IMR-90 (cell line): ENCODE measurements at regions not wholly inside any gene's neighbourhood (a gene's known extent, or its start where the extent isn't known, plus 50 kb on each side); places are given as distances from the start of the nearest gene placed in this dataset.

Experiments
- ATAC-seq: fragments of 200-7000 bp; cut with Tn5 transposase; 2 replicates; pipeline ENCODE4 v1.9.1; 2020; ENCODE audit warnings: low read depth, mild to moderate bottlenecking, moderate library complexity
- BruUV-seq: library from RNA; stranded (reverse); fragments of 400-500 nt; replicated peaks from 2 replicates; lab custom pipeline; 2021; lab: Mats Ljungman, UMichigan
- CTCF ChIA-PET: fragments of 300-600 bp; formaldehyde crosslinking; extraction: SDS; loops from one replicate; lab custom pipeline; 2021; ENCODE audit warnings: antibody characterized with exemption; lab: Yijun Ruan, JAX
- POLR2A ChIA-PET: fragments of 300-600 bp; sonication (Branson Sonifier 250); formaldehyde crosslinking; loops from one replicate; lab custom pipeline; 2022; ENCODE audit warnings: antibody characterized with exemption; ENCODE audit not compliant: unreplicated experiment; lab: Charles Lee
- DNase-seq: peaks from one replicate; pipeline ENCODE4 v3.0.0; 2013
- H2AFZ ChIP-seq: replicated peaks from 2 replicates; pipeline ENCODE3; 2013; ENCODE audit warnings: low read length, mild to moderate bottlenecking; ENCODE audit not compliant: poor library complexity
- H2AK5ac ChIP-seq: 2 replicates; pipeline ENCODE4 v1.6.1; 2013; ENCODE audit warnings: low read depth, low read length, inconsistent platforms
- H2AK9ac ChIP-seq: replicated peaks from 2 replicates; pipeline ENCODE3; 2013; ENCODE audit warnings: mild to moderate bottlenecking, low read depth, low read length, moderate library complexity; ENCODE audit not compliant: poor library complexity
- H2BK120ac ChIP-seq: 2 replicates; pipeline ENCODE4 v1.6.1; 2013; ENCODE audit warnings: low read depth, low read length, inconsistent platforms
- H2BK15ac ChIP-seq: 3 replicates; pipeline ENCODE4 v1.6.1; 2013; ENCODE audit warnings: low read depth, low read length, inconsistent platforms
- H2BK20ac ChIP-seq: 2 replicates; pipeline ENCODE4 v1.6.1; 2013; ENCODE audit warnings: low read depth, mild to moderate bottlenecking, inconsistent platforms, low read length, moderate library complexity
- H2BK5ac ChIP-seq: 2 replicates; pipeline ENCODE4 v1.6.1; 2013; ENCODE audit warnings: mild to moderate bottlenecking, low read depth, low read length, inconsistent platforms; ENCODE audit not compliant: poor library complexity, severe bottlenecking
- H3K14ac ChIP-seq: replicated peaks from 2 replicates; pipeline ENCODE4 v1.6.1; 2013; ENCODE audit warnings: low read depth, low read length, inconsistent platforms
- H3K18ac ChIP-seq: 2 replicates; pipeline ENCODE4 v1.6.1; 2013; ENCODE audit warnings: low read depth, low read length, control low read depth
- H3K23ac ChIP-seq: 2 replicates; pipeline ENCODE4 v1.6.1; 2013; ENCODE audit warnings: low read depth, low read length, inconsistent platforms
- H3K27ac ChIP-seq: 2 replicates; pipeline ENCODE4 v1.5.1; 2013; ENCODE audit warnings: mild to moderate bottlenecking, control low read depth, low read length; ENCODE audit not compliant: insufficient read depth
- H3K27me3 ChIP-seq: 2 replicates; pipeline ENCODE4 v1.6.1; 2013; ENCODE audit warnings: low read length; ENCODE audit not compliant: control insufficient read depth, insufficient read depth
- H3K36me3 ChIP-seq: 2 replicates; pipeline ENCODE4 v1.6.1; 2013; ENCODE audit warnings: low read length, mixed read lengths; ENCODE audit not compliant: control insufficient read depth, insufficient read depth
- H3K4ac ChIP-seq: 2 replicates; pipeline ENCODE4 v1.6.1; 2013; ENCODE audit warnings: low read depth, low read length, inconsistent platforms
- H3K4me1 ChIP-seq: 2 replicates; pipeline ENCODE4 v1.6.1; 2013; ENCODE audit warnings: low read length, mixed read lengths; ENCODE audit not compliant: control insufficient read depth, insufficient read depth
- H3K4me2 ChIP-seq: 2 replicates; pipeline ENCODE4 v1.6.1; 2013; ENCODE audit warnings: low read depth, mild to moderate bottlenecking, control low read depth, low read length, moderate library complexity
- H3K4me3 ChIP-seq: 2 replicates; pipeline ENCODE4 v1.5.1; 2013; ENCODE audit warnings: low read depth, mild to moderate bottlenecking, control low read depth, low read length, moderate library complexity; ENCODE audit not compliant: insufficient read depth
- H3K56ac ChIP-seq: 2 replicates; pipeline ENCODE4 v1.6.1; 2013; ENCODE audit warnings: low read length, inconsistent platforms; ENCODE audit not compliant: insufficient read depth; ENCODE audit errors: extremely low read depth
- H3K79me1 ChIP-seq, 2 experiments: 2 replicates each; pipeline ENCODE4 v1.6.1; 2013; ENCODE audit warnings: low read length in 2 of 2, inconsistent platforms in 1 of 2, low read depth in 1 of 2
- H3K9ac ChIP-seq: 2 replicates; pipeline ENCODE4 v1.6.1; 2013; ENCODE audit warnings: low read depth, low read length, control low read depth
- H3K9me1 ChIP-seq: 2 replicates; pipeline ENCODE4 v1.6.1; 2013; ENCODE audit warnings: low read length, inconsistent platforms; ENCODE audit not compliant: insufficient read depth
- H3K9me3 ChIP-seq: 2 replicates; pipeline ENCODE4 v1.6.1; 2013; ENCODE audit warnings: low read length; ENCODE audit not compliant: control insufficient read depth, insufficient read depth
- H4K20me1 ChIP-seq: 2 replicates; pipeline ENCODE4 v1.6.1; 2013; ENCODE audit warnings: low read length, inconsistent platforms; ENCODE audit not compliant: insufficient read depth
- H4K5ac ChIP-seq: 2 replicates; pipeline ENCODE4 v1.6.1; 2013; ENCODE audit warnings: mild to moderate bottlenecking, low read depth, low read length, control low read depth
- H4K8ac ChIP-seq, 2 experiments: 2 replicates each; pipeline ENCODE4 v1.6.1; 2013; ENCODE audit warnings: low read depth in 2 of 2, low read length in 2 of 2, control low read depth in 1 of 2, inconsistent platforms in 1 of 2
- H4K91ac ChIP-seq: 2 replicates; pipeline ENCODE4 v1.6.1; 2013; ENCODE audit warnings: low read depth, low read length, inconsistent platforms; ENCODE audit not compliant: insufficient read depth
- CEBPB ChIP-seq: IDR thresholded peaks from 2 replicates; pipeline ENCODE4 v1.6.1; 2012; ENCODE audit warnings: low read depth, low read length, improper control_type of control experiment
- CHD1 ChIP-seq: IDR thresholded peaks from 2 replicates; pipeline ENCODE4 v1.6.1; 2012; ENCODE audit warnings: low read depth, low read length, improper control_type of control experiment
- RAD21 ChIP-seq: IDR thresholded peaks from 2 replicates; pipeline ENCODE4 v1.6.1; 2012; ENCODE audit warnings: low read length, improper control_type of control experiment
- RCOR1 ChIP-seq: IDR thresholded peaks from 2 replicates; pipeline ENCODE4 v1.6.1; 2012; ENCODE audit warnings: mild to moderate bottlenecking, low read length, improper control_type of control experiment; ENCODE audit not compliant: insufficient replicate concordance
- SMC3 ChIP-seq: fragments of 150-350 bp; IDR thresholded peaks from 2 replicates; pipeline ENCODE4 v1.6.1; 2016; ENCODE audit warnings: low read depth, mild to moderate bottlenecking, antibody characterized with exemption, low read length, moderate library complexity
- WGBS, 2 experiments: methylation state at CpG; one replicate each; pipeline versions ENCODE4 v1.1.5 to v1.1.7; 2013; ENCODE audit warnings: missing lambda C conversion rate in 2 of 2; ENCODE audit not compliant: insufficient read length in 1 of 2; ENCODE audit errors: extremely low coverage in 2 of 2; 5-methylcytosine and 5-hydroxymethylcytosine counted together
- dilution Hi-C: fragments of 300-500 bp; cut with HindIII; formaldehyde crosslinking; loops from one replicate; pipeline ENCODE4 v1.14.3; 2018; ENCODE audit warnings: low sequenced_read_pairs; ENCODE audit not compliant: unreplicated experiment
- in situ Hi-C: fragments of 300-500 bp; cut with MboI; formaldehyde crosslinking; loops from 3 replicates; pipeline ENCODE4 v1.14.3; 2019; ENCODE audit warnings: low sequenced_read_pairs, inconsistent platforms, mixed read lengths
- intact Hi-C: fragments of 100-400 bp; cut with micrococcal nuclease; formaldehyde crosslinking; loops from 2 replicates; pipeline ENCODE4 v1.10.0; 2022

GRCh38 chr2:221085341-221085900, 486.7 kb downstream of the EPHA4 start:
- no peak overlapping the region for H4K5ac ChIP-seq
- TF ChIP-seq SMC3 (no peak), CEBPB (peak; percentile 74), CHD1 (no peak), RAD21 (no peak), RCOR1 (no peak)
- DNase-seq (peak; percentile 43), ATAC-seq (no peak; the same call in 1 of the 2 replicates)
- H3K4me1 ChIP-seq, result peaks cover 2% of the 10 kb centered on the region; the same call in 1 of the 2 replicates
- no peaks in the 10 kb centered on the region for H3K79me1 ChIP-seq
- no CpG with 5 or more reads among the region's 1 CpG for WGBS, 2 experiments
- no peak overlapping the region for H2BK15ac ChIP-seq
- no peak overlapping the region for H2BK5ac ChIP-seq
- no peak overlapping the region for H4K8ac ChIP-seq
- H2BK120ac ChIP-seq, result no peak overlapping the region
- no peak overlapping the region for H3K4me3 ChIP-seq
- H3K4ac ChIP-seq, result no peak overlapping the region
- H3K27me3 ChIP-seq, result peaks cover 2% of the 10 kb centered on the region; the same call in 1 of the 2 replicates
- BruUV-seq, result no TSS peak
- H3K4me2 ChIP-seq, result peak overlapping the region; percentile 22; the same call in 1 of the 2 replicates
- no peak overlapping the region for H3K27ac ChIP-seq
- 0 out of 2 replicates have a peak overlapping the region, but pooled peaks have one; percentile 16 for H3K23ac ChIP-seq
- no peaks in the 10 kb centered on the region for H3K9me1 ChIP-seq
- dilution Hi-C loops (no loop called here), intact Hi-C loops (no loop called here), in situ Hi-C loops (no loop called here)
- H3K36me3 ChIP-seq, result no peaks in the 10 kb centered on the region
- no peak overlapping the region for H3K18ac ChIP-seq
- no peaks in the 10 kb centered on the region for H4K20me1 ChIP-seq
- ChIA-PET POLR2A (no interaction called here), CTCF (no interaction called here)
- H2AK5ac ChIP-seq, result no peak overlapping the region
- H3K14ac ChIP-seq, result no peak overlapping the region
- no peak overlapping the region for H3K56ac ChIP-seq
- H2AK9ac ChIP-seq, result no peak overlapping the region
- H2BK20ac ChIP-seq, result no peak overlapping the region
- no peak overlapping the region for H2AFZ ChIP-seq
- H3K9me3 ChIP-seq, result no peaks in the 10 kb centered on the region
- H3K9ac ChIP-seq, result no peak overlapping the region
- H4K91ac ChIP-seq, result no peak overlapping the region
